Urinary bladder (tissue), 3 donors: ENCODE measurements at regions not wholly inside any gene's neighbourhood (a gene's known extent, or its start where the extent isn't known, plus 50 kb on each side); places are given as distances from the start of the nearest gene placed in this dataset.

ENCODE experiments used
- DNase-seq: peaks from one replicate; pipeline ENCODE4 v3.0.0-alpha.2; 2015; ENCODE audit errors: extremely low spot score
- H3K27ac ChIP-seq: one replicate; pipeline ENCODE4 v1.5.1; 2013; ENCODE audit warnings: low read depth, mild to moderate bottlenecking, moderate library complexity
- H3K36me3 ChIP-seq: one replicate; pipeline ENCODE4 v1.6.1; 2013; ENCODE audit warnings: mild to moderate bottlenecking, moderate library complexity; ENCODE audit not compliant: insufficient read depth
- H3K4me1 ChIP-seq: one replicate; pipeline ENCODE4 v1.6.1; 2013; ENCODE audit warnings: mild to moderate bottlenecking, moderate library complexity; ENCODE audit not compliant: insufficient read depth
- H3K4me3 ChIP-seq: one replicate; pipeline ENCODE4 v1.5.1; 2013; ENCODE audit warnings: low read depth, low read length
- WGBS: extraction: QIAGEN DNeasy Blood & Tissue Kit; methylation state at CpG from one replicate; pipeline ENCODE4 v1.1.7; 2013; 5-methylcytosine and 5-hydroxymethylcytosine counted together
- donor health status: healthy with polysubstance abuse.
- donor health status: healthy.

- Histone ChIP-seq H3K36me3 (no peaks in the 10 kb centered on the region), H3K27ac (no peak overlapping the region), H3K4me3 (no peak overlapping the region), H3K4me1 (no peaks in the 10 kb centered on the region)
- no peak for DNase-seq
- 60% methylated on average over 2 of the region's 2 CpGs for WGBS
Observed at GRCh38 chr5:52448111-52448510, 339.6 kb upstream of the ITGA1 start.

- WGBS = 24% methylated on average over 3 of the region's 3 CpGs
- no peak for DNase-seq
- no peak overlapping the region for H3K27ac ChIP-seq
- no peaks in the 10 kb centered on the region for H3K36me3 ChIP-seq
- no peaks in the 10 kb centered on the region for H3K4me1 ChIP-seq
- H3K4me3 ChIP-seq = no peak overlapping the region
Observed at GRCh38 chr5:52449516-52449915, 338.2 kb upstream of the ITGA1 start.

- Histone ChIP-seq H3K4me1 (no peaks in the 10 kb centered on the region), H3K36me3 (no peaks in the 10 kb centered on the region), H3K4me3 (no peak overlapping the region), H3K27ac (no peak overlapping the region)
- DNase-seq = no peak
- WGBS = 85% methylated on average over 1 of the region's 1 CpG
Observed at GRCh38 chr5:52452098-52452497, 335.6 kb upstream of the ITGA1 start.

- Histone ChIP-seq H3K36me3 (no peaks in the 10 kb centered on the region), H3K4me3 (no peak overlapping the region), H3K27ac (no peak overlapping the region), H3K4me1 (no peaks in the 10 kb centered on the region)
- 73% methylated on average over 2 of the region's 2 CpGs for WGBS
- no peak for DNase-seq
Observed at GRCh38 chr5:52453176-52453575, 334.5 kb upstream of the ITGA1 start.

- no peaks in the 10 kb centered on the region for H3K36me3 ChIP-seq
- H3K4me1 ChIP-seq = no peaks in the 10 kb centered on the region
- no peak for DNase-seq
- no peak overlapping the region for H3K4me3 ChIP-seq
- H3K27ac ChIP-seq = no peak overlapping the region
- 87% methylated on average over 2 of the region's 2 CpGs for WGBS
Observed at GRCh38 chr5:52455920-52456319, 331.8 kb upstream of the ITGA1 start.

GRCh38 chr5:52457810-52458209 is 329.9 kb upstream of the ITGA1 start:
- no peak for DNase-seq
- Histone ChIP-seq H3K4me1 (no peaks in the 10 kb centered on the region), H3K36me3 (no peaks in the 10 kb centered on the region), H3K27ac (no peak overlapping the region), H3K4me3 (no peak overlapping the region)
- 37% methylated on average over 2 of the region's 2 CpGs for WGBS

- Histone ChIP-seq H3K36me3 (no peaks in the 10 kb centered on the region), H3K4me3 (no peak overlapping the region), H3K27ac (no peak overlapping the region), H3K4me1 (no peaks in the 10 kb centered on the region)
- WGBS = 31% methylated on average over 4 of the region's 4 CpGs
- DNase-seq = no peak
Observed at GRCh38 chr5:52466113-52466512, 321.6 kb upstream of the ITGA1 start.

GRCh38 chr5:52466749-52467520 is 320.8 kb upstream of the ITGA1 start:
- no peaks in the 10 kb centered on the region for H3K36me3 ChIP-seq
- no peak overlapping the region for H3K4me3 ChIP-seq
- no peaks in the 10 kb centered on the region for H3K4me1 ChIP-seq
- no peak overlapping the region for H3K27ac ChIP-seq
- 58% methylated on average over 7 of the region's 7 CpGs for WGBS
- no peak for DNase-seq

- 48% methylated on average over 1 of the region's 1 CpG for WGBS
- Histone ChIP-seq H3K4me1 (no peaks in the 10 kb centered on the region), H3K36me3 (no peaks in the 10 kb centered on the region), H3K4me3 (no peak overlapping the region), H3K27ac (no peak overlapping the region)
- no peak for DNase-seq
Observed at GRCh38 chr5:52468976-52469375, 318.7 kb upstream of the ITGA1 start.

GRCh38 chr5:52469420-52469819 is 318.3 kb upstream of the ITGA1 start:
- 59% methylated on average over 5 of the region's 5 CpGs for WGBS
- H3K36me3 ChIP-seq = no peaks in the 10 kb centered on the region
- H3K4me1 ChIP-seq = no peaks in the 10 kb centered on the region
- no peak overlapping the region for H3K4me3 ChIP-seq
- no peak overlapping the region for H3K27ac ChIP-seq
- DNase-seq = no peak

- WGBS = 50% methylated on average over 1 of the region's 1 CpG
- no peak for DNase-seq
Observed at GRCh38 chr5:52469835-52470234, 317.9 kb upstream of the ITGA1 start.

GRCh38 chr5:52476346-52476745 is 311.4 kb upstream of the ITGA1 start:
- Histone ChIP-seq H3K4me3 (no peak overlapping the region), H3K4me1 (no peaks in the 10 kb centered on the region), H3K36me3 (no peaks in the 10 kb centered on the region), H3K27ac (no peak overlapping the region)
- 92% methylated on average over 1 of the region's 1 CpG for WGBS
- DNase-seq = no peak

More at GRCh38 chr5:52469835-52470234, 317.9 kb upstream of the ITGA1 start:
- Histone ChIP-seq H3K36me3 (no peaks in the 10 kb centered on the region), H3K27ac (no peak overlapping the region), H3K4me1 (no peaks in the 10 kb centered on the region), H3K4me3 (no peak overlapping the region)

GRCh38 chr5:52481201-52481600 is 306.5 kb upstream of the ITGA1 start:
- no peak overlapping the region for H3K27ac ChIP-seq
- 95% methylated on average over 1 of the region's 1 CpG for WGBS

GRCh38 chr5:52481851-52482250 is 305.9 kb upstream of the ITGA1 start:
- 78% methylated on average over 2 of the region's 2 CpGs for WGBS
- no peaks in the 10 kb centered on the region for H3K36me3 ChIP-seq

More at GRCh38 chr5:52481201-52481600, 306.5 kb upstream of the ITGA1 start:
- H3K4me1 ChIP-seq = no peaks in the 10 kb centered on the region
- H3K36me3 ChIP-seq = no peaks in the 10 kb centered on the region
- no peak overlapping the region for H3K4me3 ChIP-seq
- no peak for DNase-seq

More at GRCh38 chr5:52481851-52482250, 305.9 kb upstream of the ITGA1 start:
- Histone ChIP-seq H3K27ac (no peak overlapping the region), H3K4me3 (no peak overlapping the region), H3K4me1 (no peaks in the 10 kb centered on the region)
- DNase-seq = no peak
